A549 (cell line): ENCODE measurements at regions not wholly inside any gene's neighbourhood (a gene's known extent, or its start where the extent isn't known, plus 50 kb on each side); places are given as distances from the start of the nearest gene placed in this dataset.

Experiments used
- BHLHE40 ChIP-seq: IDR thresholded peaks from 2 replicates; pipeline ENCODE4 v1.6.1; 2012; ENCODE audit warnings: low read depth, low read length, inconsistent platforms
- CEBPB ChIP-seq, 2 experiments: fragments of >200 bp in 1 of 2; sonication (Bioruptor Twin) in 1 of 2; formaldehyde crosslinking in 1 of 2; IDR thresholded peaks; 2 replicates each; pipeline ENCODE4 v1.6.1; 2012 to 2016
- CTCF ChIP-seq: fragments of >200 bp; sonication (Bioruptor Twin); formaldehyde crosslinking; IDR thresholded peaks from 3 replicates; pipeline ENCODE4 v1.5.1; 2016
- E2F6 ChIP-seq: IDR thresholded peaks from 2 replicates; pipeline ENCODE4 v1.6.1; 2012; ENCODE audit warnings: low read depth, borderline replicate concordance
- EP300 ChIP-seq, 2 experiments: fragments of >200 bp; sonication (Bioruptor Twin); formaldehyde crosslinking; IDR thresholded peaks; 2 replicates in 1 of 2; 3 replicates in 1 of 2; pipeline ENCODE4 v1.6.1; 2016 to 2017
- FOSL2 ChIP-seq, 2 experiments: fragments of 450-650 bp in 1 of 2; fragments of >200 bp in 1 of 2; sonication (Bioruptor Twin) in 1 of 2; formaldehyde crosslinking; IDR thresholded peaks; 2 replicates each; pipeline versions ENCODE4 v1.5.0 to v1.6.1; 2016 to 2020; ENCODE audit warnings: mild to moderate bottlenecking in 1 of 2, moderate library complexity in 1 of 2
- POLR2A ChIP-seq: IDR thresholded peaks from 2 replicates; pipeline ENCODE4 v1.6.1; 2012; ENCODE audit warnings: mild to moderate bottlenecking, low read length
- REST ChIP-seq: fragments of 200-600 bp; sonication (generic); IDR thresholded peaks from 2 replicates; pipeline ENCODE4 v1.6.1; 2016; ENCODE audit warnings: antibody characterized with exemption, mild to moderate bottlenecking, moderate library complexity
- TF ChIP-seq, protein P1 (sequence below): IDR thresholded peaks from 2 replicates; pipeline ENCODE4 v1.6.1; 2012

DNA sequence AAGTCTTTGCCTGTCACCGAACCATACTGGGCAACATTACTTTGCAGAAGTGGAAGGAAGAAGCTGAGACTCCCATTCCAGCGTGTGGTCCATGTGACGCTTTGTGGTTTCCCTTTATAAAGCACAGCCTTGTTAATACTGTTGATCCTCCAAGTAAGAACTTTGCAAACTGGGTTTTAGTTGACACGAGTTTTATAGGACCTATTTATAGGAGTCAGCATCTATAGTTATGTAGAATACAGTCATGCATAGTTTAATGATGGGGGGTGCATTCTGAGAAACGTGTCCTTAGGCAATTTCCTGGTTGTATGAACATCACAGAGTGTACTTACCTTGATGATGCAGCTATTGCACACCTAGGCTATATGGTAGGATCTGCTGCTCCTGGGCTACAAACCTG, 1879.4 kb upstream of the TENM3 start:
- TF ChIP-seq, protein P1, sequence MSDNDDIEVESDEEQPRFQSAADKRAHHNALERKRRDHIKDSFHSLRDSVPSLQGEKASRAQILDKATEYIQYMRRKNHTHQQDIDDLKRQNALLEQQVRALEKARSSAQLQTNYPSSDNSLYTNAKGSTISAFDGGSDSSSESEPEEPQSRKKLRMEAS: no peak
- no peak for TF ChIP-seq CEBPB (IDR thresholded peaks at IDR 0.05)
- no peak for TF ChIP-seq CTCF
- TF ChIP-seq BHLHE40: no peak
- TF ChIP-seq POLR2A: no peak
- no peak for TF ChIP-seq FOSL2 (IDR thresholded peaks at IDR 0.05)
- no peak for TF ChIP-seq FOSL2 (CRISPR knock-in tag; IDR thresholded peaks at IDR 0.05)
- TF ChIP-seq REST: no peak
- no peak for TF ChIP-seq EP300 (IDR thresholded peaks at IDR 0.05)
- no peak for TF ChIP-seq E2F6
